ENCODE measurements at regions not wholly inside any gene's neighbourhood (a gene's known extent, or its start where the extent isn't known, plus 50 kb on each side); places are given as distances from the start of the nearest gene placed in this dataset.

DNA sequence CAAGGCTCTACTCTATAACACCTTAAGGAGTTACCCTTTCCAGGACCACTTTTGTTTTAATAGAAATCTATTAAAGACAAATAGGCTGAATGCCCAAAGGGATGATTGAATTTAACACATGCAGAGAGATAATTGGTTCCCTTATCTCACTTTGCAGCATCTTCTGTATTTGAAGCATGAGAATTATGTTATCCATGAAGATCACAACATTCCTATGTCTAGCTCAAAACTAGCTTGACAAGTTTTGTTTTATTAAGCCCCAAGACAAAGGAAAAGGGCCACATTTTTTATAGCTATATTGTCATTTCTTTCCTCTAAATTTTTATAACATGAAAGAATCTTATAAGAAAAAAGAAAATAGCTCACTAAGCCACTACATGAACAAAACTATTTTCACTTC, 57.9 kb upstream of the FTMT start:
- TF ChIP-seq, protein P1, sequence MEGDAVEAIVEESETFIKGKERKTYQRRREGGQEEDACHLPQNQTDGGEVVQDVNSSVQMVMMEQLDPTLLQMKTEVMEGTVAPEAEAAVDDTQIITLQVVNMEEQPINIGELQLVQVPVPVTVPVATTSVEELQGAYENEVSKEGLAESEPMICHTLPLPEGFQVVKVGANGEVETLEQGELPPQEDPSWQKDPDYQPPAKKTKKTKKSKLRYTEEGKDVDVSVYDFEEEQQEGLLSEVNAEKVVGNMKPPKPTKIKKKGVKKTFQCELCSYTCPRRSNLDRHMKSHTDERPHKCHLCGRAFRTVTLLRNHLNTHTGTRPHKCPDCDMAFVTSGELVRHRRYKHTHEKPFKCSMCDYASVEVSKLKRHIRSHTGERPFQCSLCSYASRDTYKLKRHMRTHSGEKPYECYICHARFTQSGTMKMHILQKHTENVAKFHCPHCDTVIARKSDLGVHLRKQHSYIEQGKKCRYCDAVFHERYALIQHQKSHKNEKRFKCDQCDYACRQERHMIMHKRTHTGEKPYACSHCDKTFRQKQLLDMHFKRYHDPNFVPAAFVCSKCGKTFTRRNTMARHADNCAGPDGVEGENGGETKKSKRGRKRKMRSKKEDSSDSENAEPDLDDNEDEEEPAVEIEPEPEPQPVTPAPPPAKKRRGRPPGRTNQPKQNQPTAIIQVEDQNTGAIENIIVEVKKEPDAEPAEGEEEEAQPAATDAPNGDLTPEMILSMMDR (IDR thresholded peaks at IDR 0.05), result no peak
- no peak for TF ChIP-seq POLR2AphosphoS5 (IDR thresholded peaks at IDR 0.05)
- TF ChIP-seq POLR2A (IDR thresholded peaks at IDR 0.05), result no peak
- no peak for TF ChIP-seq EP300 (IDR thresholded peaks at IDR 0.05)
